ENCODE measurements at regions not wholly inside any gene's neighbourhood (a gene's known extent, or its start where the extent isn't known, plus 50 kb on each side); places are given as distances from the start of the nearest gene placed in this dataset.

- no peak for TF ChIP-seq USF1 (IDR thresholded peaks at IDR 0.05)
- TF ChIP-seq CEBPB (IDR thresholded peaks at IDR 0.05), result no peak
- TF ChIP-seq REST (IDR thresholded peaks at IDR 0.05; ENCODE audit: low read depth), result no peak
Observed at GRCh38 chr2:184040230-184040629, 558.1 kb upstream of the ZNF804A start.

DNA sequence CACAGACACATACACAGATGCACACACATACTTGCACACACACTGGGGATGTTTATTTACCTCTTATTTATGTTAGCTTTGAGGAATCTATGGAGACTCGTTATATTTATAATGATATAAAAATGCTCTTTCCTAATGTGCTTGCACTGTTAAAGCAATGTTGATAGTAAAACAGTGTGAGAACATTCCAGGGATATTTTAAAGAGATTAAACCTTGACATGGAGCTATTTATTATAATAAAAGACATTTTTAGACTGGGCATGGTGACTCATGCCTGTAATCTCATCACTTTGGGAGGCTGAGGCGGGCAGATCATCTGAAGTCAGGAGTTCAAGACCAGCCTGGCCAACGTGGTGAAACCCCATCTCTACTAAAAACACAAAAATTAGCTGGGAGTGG is 557.3 kb upstream of the ZNF804A start:
- TF ChIP-seq TAF1 (IDR thresholded peaks at IDR 0.05; ENCODE audit: low read depth) (no peak), REST (IDR thresholded peaks at IDR 0.05; ENCODE audit: low read depth) (no peak), YY1 (IDR thresholded peaks at IDR 0.05; ENCODE audit: low read depth) (no peak), CREB1 (IDR thresholded peaks at IDR 0.05; ENCODE audit: low read depth) (no peak), RAD21 (IDR thresholded peaks at IDR 0.05; ENCODE audit: low read depth) (no peak), CEBPB (IDR thresholded peaks at IDR 0.05) (no peak), ZBTB7A (IDR thresholded peaks at IDR 0.05; ENCODE audit: low read depth) (no peak), TCF12 (IDR thresholded peaks at IDR 0.05; ENCODE audit: low read depth) (no peak), EP300 (IDR thresholded peaks at IDR 0.05; ENCODE audit: borderline replicate concordance) (no peak), NFIC (IDR thresholded peaks at IDR 0.05) (no peak), TEAD4 (IDR thresholded peaks at IDR 0.05) (no peak), USF1 (IDR thresholded peaks at IDR 0.05) (no peak), FOXM1 (IDR thresholded peaks at IDR 0.05; ENCODE audit: borderline replicate concordance, low read depth) (no peak), EGR1 (IDR thresholded peaks at IDR 0.05) (no peak)
- TF ChIP-seq, protein P1, sequence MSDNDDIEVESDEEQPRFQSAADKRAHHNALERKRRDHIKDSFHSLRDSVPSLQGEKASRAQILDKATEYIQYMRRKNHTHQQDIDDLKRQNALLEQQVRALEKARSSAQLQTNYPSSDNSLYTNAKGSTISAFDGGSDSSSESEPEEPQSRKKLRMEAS (IDR thresholded peaks at IDR 0.05), result no peak

GRCh38 chr2:184041777-184042176 is 556.6 kb upstream of the ZNF804A start:
- TF ChIP-seq USF1 (IDR thresholded peaks at IDR 0.05) (no peak), YY1 (IDR thresholded peaks at IDR 0.05; ENCODE audit: low read depth) (no peak), TEAD4 (IDR thresholded peaks at IDR 0.05) (no peak), RAD21 (IDR thresholded peaks at IDR 0.05; ENCODE audit: low read depth) (no peak), CREB1 (IDR thresholded peaks at IDR 0.05; ENCODE audit: low read depth) (no peak), TAF1 (IDR thresholded peaks at IDR 0.05; ENCODE audit: low read depth) (no peak), REST (IDR thresholded peaks at IDR 0.05; ENCODE audit: low read depth) (no peak)
- TF ChIP-seq, protein P1 (IDR thresholded peaks at IDR 0.05), result no peak

- no peak for TF ChIP-seq TCF12 (IDR thresholded peaks at IDR 0.05; ENCODE audit: low read depth)
- no peak for TF ChIP-seq EP300 (IDR thresholded peaks at IDR 0.05; ENCODE audit: borderline replicate concordance)
- no peak for TF ChIP-seq USF1 (IDR thresholded peaks at IDR 0.05)
- no peak for TF ChIP-seq EGR1 (IDR thresholded peaks at IDR 0.05)
- TF ChIP-seq, protein P1 (IDR thresholded peaks at IDR 0.05), result no peak
- no peak for TF ChIP-seq ZBTB7A (IDR thresholded peaks at IDR 0.05; ENCODE audit: low read depth)
Observed at GRCh38 chr2:184047536-184047935, 550.8 kb upstream of the ZNF804A start.
